Calu3 (cell line): ENCODE measurements at regions not wholly inside any gene's neighbourhood (a gene's known extent, or its start where the extent isn't known, plus 50 kb on each side); places are given as distances from the start of the nearest gene placed in this dataset.

Experiments
- BruUV-seq: library from RNA; stranded (reverse); fragments of 400-500 nt; replicated peaks from 2 replicates; lab custom pipeline; 2021; lab: Mats Ljungman, UMichigan
- CTCF ChIA-PET: fragments of 300-600 bp; sonication (Branson Sonifier 250); formaldehyde crosslinking; loops from one replicate; lab custom pipeline; 2022; ENCODE audit warnings: antibody characterized with exemption; lab: Charles Lee
- DNase-seq: peaks from one replicate; pipeline ENCODE4 v3.0.0; 2022
- H3K27ac Mint-ChIP-seq: one replicate; pipeline ENCODE4 v1.8.0; 2022; ENCODE audit warnings: mixed read lengths; ENCODE audit not compliant: unreplicated experiment
- H3K27me3 Mint-ChIP-seq: one replicate; pipeline ENCODE4 v1.8.0; 2022; ENCODE audit warnings: mixed read lengths; ENCODE audit not compliant: unreplicated experiment
- H3K36me3 Mint-ChIP-seq: one replicate; pipeline ENCODE4 v1.8.0; 2022; ENCODE audit warnings: mild to moderate bottlenecking, moderate library complexity, mixed read lengths; ENCODE audit not compliant: insufficient read depth, unreplicated experiment
- H3K4me1 Mint-ChIP-seq: one replicate; pipeline ENCODE4 v1.8.0; 2022; ENCODE audit warnings: mild to moderate bottlenecking, low read depth, mixed read lengths; ENCODE audit not compliant: unreplicated experiment
- H3K4me3 Mint-ChIP-seq: one replicate; pipeline ENCODE4 v1.8.0; 2022; ENCODE audit warnings: mild to moderate bottlenecking, low read depth, moderate library complexity, mixed read lengths; ENCODE audit not compliant: unreplicated experiment
- H3K9me3 Mint-ChIP-seq: one replicate; pipeline ENCODE4 v1.8.0; 2022; ENCODE audit warnings: low read depth, mixed read lengths; ENCODE audit not compliant: unreplicated experiment
- intact Hi-C: fragments of 100-400 bp; cut with micrococcal nuclease; formaldehyde crosslinking; loops from one replicate; pipeline ENCODE4 v1.10.0; 2022; ENCODE audit not compliant: unreplicated experiment
- TF ChIP-seq, protein P1 (sequence below): fragments of 200-600 bp; IDR thresholded peaks from one replicate; pipeline ENCODE4 v1.8.0; 2022; ENCODE audit warnings: antibody characterized with exemption; ENCODE audit not compliant: unreplicated experiment

DNA sequence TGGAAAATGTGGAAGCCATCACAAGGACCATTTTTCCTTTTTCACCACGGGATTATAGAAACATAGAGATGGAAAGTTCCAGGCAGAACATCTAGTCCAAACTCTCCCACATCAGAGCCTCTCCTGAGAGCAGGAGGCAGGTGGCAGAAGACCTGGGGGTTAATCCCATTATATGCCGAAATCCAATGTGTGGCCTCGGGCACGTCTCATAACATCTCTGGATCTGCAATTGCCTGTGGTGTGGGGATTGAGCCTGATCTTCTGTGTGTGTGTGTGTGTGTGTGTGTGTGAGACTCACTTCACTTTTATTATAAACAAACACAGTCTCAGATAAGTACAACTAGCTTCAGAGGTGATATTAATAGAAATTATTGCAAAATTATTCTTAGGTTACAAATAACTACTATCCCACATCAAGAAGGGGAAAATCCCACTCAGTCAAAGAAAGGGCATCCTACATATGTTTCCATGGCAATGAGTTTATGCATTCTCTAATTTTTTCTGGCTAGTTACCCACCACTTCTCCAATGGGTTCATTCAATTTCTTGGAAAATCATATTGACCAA is 199.1 kb downstream of the FOXL1 start:
- CTCF ChIA-PET, result no interaction called here
- no TSS peak for BruUV-seq
- no peak for DNase-seq
- Mint-ChIP-seq H3K36me3 (no peaks in the 10 kb centered on the region), H3K27ac (no peak overlapping the region), H3K4me1 (no peaks in the 10 kb centered on the region), H3K9me3 (no peaks in the 10 kb centered on the region), H3K4me3 (no peak overlapping the region), H3K27me3 (peaks cover 64% of the 10 kb centered on the region)
- intact Hi-C loops, result no loop called here
- TF ChIP-seq, protein P1, sequence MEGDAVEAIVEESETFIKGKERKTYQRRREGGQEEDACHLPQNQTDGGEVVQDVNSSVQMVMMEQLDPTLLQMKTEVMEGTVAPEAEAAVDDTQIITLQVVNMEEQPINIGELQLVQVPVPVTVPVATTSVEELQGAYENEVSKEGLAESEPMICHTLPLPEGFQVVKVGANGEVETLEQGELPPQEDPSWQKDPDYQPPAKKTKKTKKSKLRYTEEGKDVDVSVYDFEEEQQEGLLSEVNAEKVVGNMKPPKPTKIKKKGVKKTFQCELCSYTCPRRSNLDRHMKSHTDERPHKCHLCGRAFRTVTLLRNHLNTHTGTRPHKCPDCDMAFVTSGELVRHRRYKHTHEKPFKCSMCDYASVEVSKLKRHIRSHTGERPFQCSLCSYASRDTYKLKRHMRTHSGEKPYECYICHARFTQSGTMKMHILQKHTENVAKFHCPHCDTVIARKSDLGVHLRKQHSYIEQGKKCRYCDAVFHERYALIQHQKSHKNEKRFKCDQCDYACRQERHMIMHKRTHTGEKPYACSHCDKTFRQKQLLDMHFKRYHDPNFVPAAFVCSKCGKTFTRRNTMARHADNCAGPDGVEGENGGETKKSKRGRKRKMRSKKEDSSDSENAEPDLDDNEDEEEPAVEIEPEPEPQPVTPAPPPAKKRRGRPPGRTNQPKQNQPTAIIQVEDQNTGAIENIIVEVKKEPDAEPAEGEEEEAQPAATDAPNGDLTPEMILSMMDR, result no peak

DNA sequence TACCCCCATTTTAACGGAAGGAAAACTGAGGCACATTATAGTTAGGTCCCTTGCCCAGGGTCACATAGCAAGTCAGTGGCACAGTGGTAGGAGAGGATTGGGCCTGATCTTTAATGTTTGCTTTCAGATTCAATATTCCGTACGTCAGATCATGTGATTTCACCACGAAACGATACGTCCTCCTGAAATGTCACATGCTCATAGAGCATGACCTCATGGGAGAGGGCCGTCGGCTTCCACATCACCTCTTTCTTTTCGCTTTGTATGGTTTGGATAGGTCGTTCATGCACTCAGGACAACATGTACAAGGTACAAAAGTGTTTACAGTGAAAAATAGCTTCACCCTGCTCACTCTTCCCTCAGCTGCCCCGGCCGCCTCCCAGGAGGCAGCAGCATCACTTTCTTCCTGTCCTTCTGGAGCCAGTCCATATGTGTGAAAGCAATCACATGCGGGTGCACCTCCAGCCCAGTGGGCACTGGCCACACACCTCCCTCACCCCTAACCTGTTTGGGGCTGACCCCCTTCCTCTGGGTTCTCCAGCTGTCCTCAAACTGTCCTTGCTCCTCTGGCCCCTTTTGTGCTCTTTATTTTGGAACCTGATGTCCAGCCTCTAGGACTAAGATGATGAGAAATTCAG is 199.9 kb downstream of the FOXL1 start:
- BruUV-seq, result no TSS peak
- Mint-ChIP-seq H3K4me3 (no peak overlapping the region), H3K4me1 (no peaks in the 10 kb centered on the region), H3K36me3 (no peaks in the 10 kb centered on the region), H3K9me3 (no peaks in the 10 kb centered on the region), H3K27me3 (peaks cover 64% of the 10 kb centered on the region), H3K27ac (no peak overlapping the region)
- TF ChIP-seq, protein P1, result no peak
- DNase-seq, result no peak
- intact Hi-C loops, result no loop called here
- CTCF ChIA-PET, result no interaction called here

DNA sequence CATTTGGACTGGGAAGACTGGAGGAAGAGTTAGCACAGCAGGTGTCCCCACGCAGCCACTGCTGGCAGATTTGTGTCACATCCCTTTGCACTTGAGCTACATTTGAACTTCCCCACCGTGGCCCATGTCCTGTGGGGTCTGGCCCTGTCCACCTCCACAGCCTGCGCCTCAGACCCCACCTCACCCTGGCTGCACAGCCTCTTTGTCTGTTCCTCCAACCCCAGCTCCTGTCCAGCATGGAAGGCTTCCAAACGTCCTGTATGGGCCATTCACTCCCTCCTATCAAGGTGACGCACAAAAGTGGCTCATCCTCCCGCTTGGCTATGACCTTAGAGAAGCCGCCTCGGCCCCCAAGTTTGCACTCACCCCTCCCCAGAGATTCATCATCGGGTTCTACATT is 200.6 kb downstream of the FOXL1 start:
- CTCF ChIA-PET, result no interaction called here
- Mint-ChIP-seq H3K36me3 (no peaks in the 10 kb centered on the region), H3K27ac (no peak overlapping the region), H3K4me1 (no peaks in the 10 kb centered on the region), H3K27me3 (peaks cover 61% of the 10 kb centered on the region), H3K4me3 (no peak overlapping the region), H3K9me3 (no peaks in the 10 kb centered on the region)
- BruUV-seq, result no TSS peak
- TF ChIP-seq, protein P1, result no peak
- DNase-seq, result no peak
- intact Hi-C loops, result no loop called here

DNA sequence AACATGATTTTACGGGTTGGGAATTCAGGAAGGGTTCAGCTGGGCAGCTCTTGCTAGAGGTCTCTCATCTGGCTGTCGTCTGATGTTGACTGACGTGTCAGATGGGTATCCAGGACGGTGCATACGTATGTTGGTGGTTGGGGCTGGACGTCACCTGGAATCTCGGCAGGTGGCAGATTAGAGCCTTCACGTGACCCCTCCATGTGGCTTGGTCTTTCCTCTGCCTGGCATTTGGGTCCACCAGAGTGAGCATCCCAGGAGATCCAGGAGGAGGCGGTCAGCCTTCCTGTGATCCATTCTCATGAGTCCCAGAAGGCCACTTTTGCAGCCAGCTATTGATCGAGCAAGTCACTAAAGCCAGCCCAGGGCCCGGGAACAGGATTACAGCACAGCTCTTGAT is 202.7 kb downstream of the FOXL1 start:
- no TSS peak for BruUV-seq
- no peaks in the 10 kb centered on the region for H3K9me3 Mint-ChIP-seq
- H3K27ac Mint-ChIP-seq, result no peak overlapping the region
- TF ChIP-seq, protein P1, result no peak
- no peak overlapping the region for H3K4me3 Mint-ChIP-seq
- intact Hi-C loops, result no loop called here
- H3K27me3 Mint-ChIP-seq, result peaks cover 45% of the 10 kb centered on the region
- CTCF ChIA-PET, result interaction anchor here (1.4 kb wide), 1 partner anchor 17 kb away, joined by 3 read pairs; no protein-coding TSS in a partner anchor
- DNase-seq, result no peak
- no peaks in the 10 kb centered on the region for H3K4me1 Mint-ChIP-seq
- no peaks in the 10 kb centered on the region for H3K36me3 Mint-ChIP-seq
